ENCODE measurements at regions not wholly inside any gene's neighbourhood (a gene's known extent, or its start where the extent isn't known, plus 50 kb on each side); places are given as distances from the start of the nearest gene placed in this dataset.

GRCh38 chr18:27632706-27633105 is 447.6 kb upstream of the CHST9 start:
- CTCF ChIA-PET, result no interaction called here
- Mint-ChIP-seq H3K4me1 (ENCODE audit: low read depth) (no peaks in the 10 kb centered on the region), H3K36me3 (ENCODE audit: low read depth) (no peaks in the 10 kb centered on the region), H3K27ac (no peak overlapping the region), H3K27me3 (ENCODE audit: low read depth) (no peaks in the 10 kb centered on the region), H3K4me3 (no peak overlapping the region), H3K9me3 (peaks cover 7% of the 10 kb centered on the region)
- intact Hi-C loops (cut with micrococcal nuclease), result no loop called here
- DNase-seq, result no peak

- H3K4me1 Mint-ChIP-seq (ENCODE audit: low read depth), result no peaks in the 10 kb centered on the region
- DNase-seq, result no peak
- no peaks in the 10 kb centered on the region for H3K36me3 Mint-ChIP-seq (ENCODE audit: low read depth)
These were observed 442.8 kb upstream of the CHST9 start for GRCh38 chr18:27627927-27628326.

GRCh38 chr18:27621236-27621890 is 436.3 kb upstream of the CHST9 start:
- no peaks in the 10 kb centered on the region for H3K36me3 Mint-ChIP-seq (ENCODE audit: low read depth)
- no peak overlapping the region for H3K4me3 Mint-ChIP-seq
- intact Hi-C loops (cut with micrococcal nuclease), result no loop called here
- H3K4me1 Mint-ChIP-seq (ENCODE audit: low read depth), result no peaks in the 10 kb centered on the region
- CTCF ChIA-PET, result no interaction called here
- H3K9me3 Mint-ChIP-seq, result peaks cover 2% of the 10 kb centered on the region
- no peak for DNase-seq
- no peaks in the 10 kb centered on the region for H3K27me3 Mint-ChIP-seq (ENCODE audit: low read depth)
- no peak overlapping the region for H3K27ac Mint-ChIP-seq

More at GRCh38 chr18:27627927-27628326, 442.8 kb upstream of the CHST9 start:
- CTCF ChIA-PET, result no interaction called here
- intact Hi-C loops (cut with micrococcal nuclease), result no loop called here
- no peak overlapping the region for H3K27ac Mint-ChIP-seq
- H3K4me3 Mint-ChIP-seq, result no peak overlapping the region
- peaks cover 3% of the 10 kb centered on the region for H3K9me3 Mint-ChIP-seq
- H3K27me3 Mint-ChIP-seq (ENCODE audit: low read depth), result no peaks in the 10 kb centered on the region

- Mint-ChIP-seq H3K4me3 (no peak overlapping the region), H3K4me1 (ENCODE audit: low read depth) (no peaks in the 10 kb centered on the region), H3K27ac (no peak overlapping the region), H3K9me3 (peaks cover 4% of the 10 kb centered on the region), H3K36me3 (ENCODE audit: low read depth) (no peaks in the 10 kb centered on the region), H3K27me3 (ENCODE audit: low read depth) (no peaks in the 10 kb centered on the region)
- CTCF ChIA-PET, result no interaction called here
- no peak for DNase-seq
- intact Hi-C loops (cut with micrococcal nuclease), result no loop called here
These were observed 434.8 kb upstream of the CHST9 start for GRCh38 chr18:27619906-27620305.

- Mint-ChIP-seq H3K9me3 (peaks cover 4% of the 10 kb centered on the region), H3K4me1 (ENCODE audit: low read depth) (no peaks in the 10 kb centered on the region), H3K27me3 (ENCODE audit: low read depth) (no peaks in the 10 kb centered on the region), H3K27ac (no peak overlapping the region), H3K4me3 (no peak overlapping the region), H3K36me3 (ENCODE audit: low read depth) (no peaks in the 10 kb centered on the region)
- intact Hi-C loops (cut with micrococcal nuclease), result no loop called here
- CTCF ChIA-PET, result no interaction called here
- no peak for DNase-seq
These were observed 434.1 kb upstream of the CHST9 start for GRCh38 chr18:27619090-27619772.

GRCh38 chr18:27616324-27616723 is 431.2 kb upstream of the CHST9 start:
- CTCF ChIA-PET, result interaction anchor here (1.2 kb wide), 1 partner anchor 12 kb away, joined by 4 read pairs; no protein-coding TSS in a partner anchor
- Mint-ChIP-seq H3K9me3 (peaks cover 4% of the 10 kb centered on the region), H3K4me3 (no peak overlapping the region), H3K27me3 (ENCODE audit: low read depth) (no peaks in the 10 kb centered on the region), H3K27ac (no peak overlapping the region), H3K4me1 (ENCODE audit: low read depth) (no peaks in the 10 kb centered on the region), H3K36me3 (ENCODE audit: low read depth) (no peaks in the 10 kb centered on the region)
- DNase-seq, result no peak
- intact Hi-C loops (cut with micrococcal nuclease), result no loop called here

- DNase-seq, result no peak
- no peaks in the 10 kb centered on the region for H3K4me1 Mint-ChIP-seq (ENCODE audit: low read depth)
- H3K9me3 Mint-ChIP-seq, result peaks cover 4% of the 10 kb centered on the region
- CTCF ChIA-PET, result interaction anchor here (1.1 to 1.2 kb wide), 2 partner anchors 10 to 11 kb away, joined by 4 read pairs; no protein-coding TSS in a partner anchor
- no peaks in the 10 kb centered on the region for H3K27me3 Mint-ChIP-seq (ENCODE audit: low read depth)
- no peaks in the 10 kb centered on the region for H3K36me3 Mint-ChIP-seq (ENCODE audit: low read depth)
- intact Hi-C loops (cut with micrococcal nuclease), result no loop called here
- H3K27ac Mint-ChIP-seq, result no peak overlapping the region
- no peak overlapping the region for H3K4me3 Mint-ChIP-seq
These were observed 430.1 kb upstream of the CHST9 start for GRCh38 chr18:27614951-27615844.

- Mint-ChIP-seq H3K9me3 (no peaks in the 10 kb centered on the region), H3K4me1 (ENCODE audit: low read depth) (no peaks in the 10 kb centered on the region), H3K27me3 (ENCODE audit: low read depth) (peaks cover 1% of the 10 kb centered on the region), H3K27ac (no peak overlapping the region), H3K4me3 (no peak overlapping the region), H3K36me3 (ENCODE audit: low read depth) (no peaks in the 10 kb centered on the region)
- CTCF ChIA-PET, result interaction anchor here (0.6 kb wide), 1 partner anchor 282 kb away, joined by 7 read pairs; no protein-coding TSS in a partner anchor
- intact Hi-C loops (cut with micrococcal nuclease), result no loop called here
- DNase-seq, result no peak
These were observed 424.1 kb upstream of the CHST9 start for GRCh38 chr18:27609221-27609620.

- Mint-ChIP-seq H3K36me3 (ENCODE audit: low read depth) (no peaks in the 10 kb centered on the region), H3K27ac (no peak overlapping the region), H3K27me3 (ENCODE audit: low read depth) (peaks cover 1% of the 10 kb centered on the region), H3K9me3 (no peaks in the 10 kb centered on the region), H3K4me1 (ENCODE audit: low read depth) (no peaks in the 10 kb centered on the region), H3K4me3 (no peak overlapping the region)
- no peak for DNase-seq
- CTCF ChIA-PET, result interaction anchor here (0.8 kb wide), 1 partner anchor 9 kb away, joined by 3 read pairs; no protein-coding TSS in a partner anchor
- intact Hi-C loops (cut with micrococcal nuclease), result no loop called here
These were observed 423.6 kb upstream of the CHST9 start for GRCh38 chr18:27608742-27609141.

GRCh38 chr18:27608174-27608573 is 423.1 kb upstream of the CHST9 start:
- CTCF ChIA-PET, result interaction anchor here (0.7 to 0.8 kb wide), 2 partner anchors 8 to 249 kb away, joined by 3 read pairs; no protein-coding TSS in a partner anchor
- intact Hi-C loops (cut with micrococcal nuclease), result no loop called here
- H3K4me1 Mint-ChIP-seq (ENCODE audit: low read depth), result no peaks in the 10 kb centered on the region
- no peak overlapping the region for H3K4me3 Mint-ChIP-seq
- no peak for DNase-seq
- no peaks in the 10 kb centered on the region for H3K36me3 Mint-ChIP-seq (ENCODE audit: low read depth)
- H3K27ac Mint-ChIP-seq, result no peak overlapping the region
- peaks cover 1% of the 10 kb centered on the region for H3K27me3 Mint-ChIP-seq (ENCODE audit: low read depth)
- H3K9me3 Mint-ChIP-seq, result no peaks in the 10 kb centered on the region

- Mint-ChIP-seq H3K27ac (no peak overlapping the region), H3K9me3 (no peaks in the 10 kb centered on the region), H3K4me3 (no peak overlapping the region), H3K27me3 (ENCODE audit: low read depth) (peaks cover 1% of the 10 kb centered on the region), H3K36me3 (ENCODE audit: low read depth) (no peaks in the 10 kb centered on the region), H3K4me1 (ENCODE audit: low read depth) (no peaks in the 10 kb centered on the region)
- DNase-seq, result no peak
- CTCF ChIA-PET, result interaction anchor here (0.7 kb wide), 1 partner anchor 155 kb away, joined by 3 read pairs; no protein-coding TSS in a partner anchor
- intact Hi-C loops (cut with micrococcal nuclease), result no loop called here
These were observed 421.6 kb upstream of the CHST9 start for GRCh38 chr18:27606741-27607140.
